Activated T-cell treated with anti-CD3 and anti-CD28 coated beads for 24 hours (primary cell): ENCODE measurements at regions not wholly inside any gene's neighbourhood (a gene's known extent, or its start where the extent isn't known, plus 50 kb on each side); places are given as distances from the start of the nearest gene placed in this dataset.

Experiments
- DNase-seq: peaks from one replicate; pipeline ENCODE4 v3.0.0-alpha.2; 2020; ENCODE audit warnings: low read depth

DNA sequence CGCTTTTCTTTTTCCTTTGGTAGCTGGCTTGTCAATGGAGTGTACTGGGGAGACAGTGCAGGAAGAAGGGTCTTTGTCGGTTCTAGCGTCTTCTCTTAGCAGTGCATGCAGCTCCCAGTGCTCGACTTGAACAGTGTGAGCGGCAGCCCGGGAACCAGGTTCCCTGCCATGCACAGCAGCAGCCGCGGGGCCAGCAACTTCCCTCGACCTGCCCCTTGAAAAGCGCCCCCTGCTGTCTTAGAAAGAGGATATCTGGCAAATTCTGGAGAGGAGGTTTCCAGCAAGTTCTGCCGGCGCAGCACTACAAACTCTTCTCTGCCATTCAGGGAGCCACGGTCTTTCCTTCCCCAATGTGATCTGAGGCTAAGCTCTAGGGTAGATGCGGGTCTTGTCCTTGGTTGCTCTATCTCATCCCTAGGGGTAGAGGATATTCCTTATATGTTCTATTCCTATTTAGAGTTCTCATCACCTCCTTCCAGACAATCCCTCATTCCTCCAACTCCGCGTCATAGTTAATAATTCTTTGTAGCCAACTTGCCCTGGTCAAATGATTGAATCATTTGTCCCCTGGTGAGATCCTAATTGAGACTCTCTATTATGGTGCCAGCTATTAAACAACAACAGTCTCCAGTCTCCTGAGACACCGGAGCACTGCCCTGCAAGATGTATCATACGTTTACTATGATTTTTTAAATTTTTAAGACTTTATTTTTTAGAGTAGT is 451.3 kb downstream of the PMP22 start:
- DNase-seq: no peak

DNA sequence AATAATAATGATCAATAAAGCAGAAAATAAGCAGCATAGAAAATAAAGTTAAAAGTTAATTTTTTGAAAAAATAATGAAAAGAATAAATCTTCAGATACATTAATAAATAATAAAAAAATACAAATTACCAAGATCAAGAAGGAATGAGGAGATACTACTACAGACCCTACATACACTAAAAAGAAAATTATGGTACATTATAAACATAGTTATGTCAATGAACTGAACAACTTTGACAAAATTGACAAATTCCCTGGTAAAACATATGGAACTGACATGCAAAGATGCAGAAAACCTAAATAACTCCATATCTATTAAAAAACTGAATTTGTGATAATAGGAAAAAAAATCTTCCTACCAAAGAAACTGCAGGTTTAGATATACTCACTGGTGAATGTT is 456.7 kb downstream of the PMP22 start:
- DNase-seq: no peak

DNA sequence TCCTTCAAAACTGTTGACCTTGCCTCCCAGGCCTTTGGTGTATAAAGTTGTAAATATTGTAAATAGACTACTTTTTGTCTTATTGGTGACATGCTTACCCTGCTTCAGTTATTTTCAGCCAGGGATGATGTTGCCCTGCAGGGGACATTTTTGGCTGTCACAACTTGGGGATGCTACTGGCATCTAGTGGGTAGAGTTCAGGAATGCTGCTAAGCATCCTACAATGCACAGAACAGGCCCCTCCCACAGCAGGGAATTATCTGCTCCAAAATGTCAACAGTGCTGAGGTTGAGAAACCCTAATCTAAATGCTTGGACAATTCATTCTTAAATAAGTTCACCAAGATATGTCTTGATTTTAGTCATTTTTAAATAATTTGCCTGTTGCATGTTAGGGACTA is 459.8 kb downstream of the PMP22 start:
- no peak for DNase-seq

DNA sequence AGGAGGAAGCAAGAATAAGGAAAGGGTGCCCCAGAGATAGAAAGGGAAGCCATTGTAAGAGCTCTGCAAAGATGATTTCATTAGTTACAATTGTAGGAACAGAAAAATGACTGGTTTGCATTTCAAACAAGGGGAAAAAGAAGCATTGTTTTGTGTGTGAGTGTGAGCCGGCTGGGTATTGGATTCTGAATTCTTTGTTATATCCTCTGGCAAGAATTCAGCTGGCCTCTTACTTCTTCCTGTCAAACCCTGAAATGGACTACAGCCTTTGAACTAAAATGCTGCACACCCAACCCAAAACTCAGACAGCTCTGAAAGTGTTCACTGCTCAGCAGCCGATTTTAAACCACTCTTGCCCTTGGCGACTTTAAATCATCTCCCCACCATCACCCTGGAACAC is 461.3 kb downstream of the PMP22 start:
- DNase-seq: no peak

DNA sequence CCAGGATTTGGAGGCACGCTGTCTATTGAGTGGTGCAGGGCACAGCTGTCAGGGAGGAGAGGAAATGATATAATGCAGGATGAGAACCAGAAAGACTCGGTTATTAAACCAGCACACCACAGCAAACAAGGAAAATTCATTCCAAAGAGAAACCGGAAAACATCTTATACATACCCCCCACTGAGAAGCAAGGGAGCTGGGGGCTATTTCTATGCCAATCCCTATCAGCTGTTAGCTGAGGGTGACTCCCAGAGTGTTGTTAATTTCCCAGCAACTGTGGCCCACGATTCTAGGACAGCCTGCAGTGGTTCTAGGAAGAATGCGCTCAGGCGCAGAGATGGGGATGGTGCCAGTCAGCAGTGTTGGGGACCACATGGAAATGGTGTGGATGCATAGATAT is 467.3 kb downstream of the PMP22 start:
- DNase-seq: no peak

DNA sequence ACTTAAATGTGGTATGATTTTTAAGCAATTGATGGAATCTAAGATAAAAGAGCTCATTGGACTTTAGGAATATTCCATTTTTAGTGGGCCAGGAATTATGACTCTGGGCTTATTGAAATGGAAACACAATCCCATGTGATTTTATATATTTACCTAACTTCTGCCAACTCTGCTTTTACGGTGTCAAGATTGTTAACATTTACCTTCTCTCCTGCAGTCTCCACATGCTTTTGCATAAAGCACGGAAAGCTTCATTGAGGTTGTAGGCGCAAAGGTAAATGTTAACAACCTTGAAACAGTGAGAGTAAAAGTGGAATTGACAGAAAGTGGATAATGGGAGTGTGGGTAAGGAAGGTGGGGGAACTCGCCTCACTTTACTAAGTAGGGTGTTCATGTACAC is 468.1 kb downstream of the PMP22 start:
- DNase-seq: no peak

DNA sequence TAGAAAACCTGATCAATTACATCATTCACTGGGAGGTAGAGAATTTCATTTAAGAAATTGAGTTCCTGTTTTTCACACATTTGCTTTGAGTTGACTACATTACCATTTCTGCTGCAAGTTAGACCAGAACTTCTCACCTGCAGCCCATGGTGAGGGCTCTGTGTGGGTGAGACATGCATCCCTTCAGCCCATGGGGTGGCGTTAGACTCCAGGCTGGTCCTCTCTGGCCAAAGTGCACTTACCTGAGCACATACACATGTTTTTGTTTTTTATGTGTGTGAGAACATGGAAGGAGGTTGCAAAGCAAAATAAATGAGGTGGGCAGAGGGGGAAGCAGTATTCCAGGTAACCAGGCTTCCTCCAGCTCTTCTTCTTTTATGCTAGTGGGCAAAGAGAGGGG is 470.2 kb downstream of the PMP22 start:
- no peak for DNase-seq

DNA sequence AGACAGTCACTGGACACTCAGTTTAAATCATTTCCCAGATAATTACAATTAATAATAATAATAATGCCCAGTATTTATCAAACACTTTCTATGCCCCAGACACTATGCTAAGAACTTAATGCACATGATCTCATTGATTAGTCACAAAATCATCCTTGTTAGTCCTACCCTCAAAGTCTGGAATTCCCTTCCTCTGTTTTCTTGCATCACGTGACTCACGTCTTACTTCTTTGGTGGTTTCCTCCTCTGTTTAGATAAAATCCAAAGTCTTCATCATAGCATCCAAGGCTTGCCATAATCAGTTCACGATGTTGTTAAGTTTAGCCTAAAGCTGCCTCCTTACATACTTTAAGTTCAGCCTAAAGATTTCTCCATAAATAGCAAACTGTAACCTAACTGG is 471.9 kb downstream of the PMP22 start:
- DNase-seq: no peak

DNA sequence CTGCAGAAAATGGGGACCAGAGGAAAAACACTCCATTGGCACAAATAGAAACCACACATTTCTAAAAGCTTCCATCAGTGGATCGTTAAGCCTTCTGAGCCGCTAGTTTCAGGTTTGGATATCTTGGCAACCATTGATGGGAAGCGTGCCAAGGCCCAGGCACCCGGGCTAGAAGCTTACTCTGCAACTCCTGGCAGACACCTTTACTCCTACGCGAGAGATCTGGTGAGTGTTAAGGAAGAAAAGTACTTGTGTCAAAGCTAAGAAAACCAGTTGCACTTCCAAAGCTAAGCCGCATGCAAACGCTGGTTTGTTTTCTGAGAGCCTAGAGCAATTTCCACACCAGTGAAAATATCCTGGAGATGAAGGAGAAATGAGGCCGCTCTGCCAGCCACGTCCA is 472.4 kb downstream of the PMP22 start:
- DNase-seq: no peak

DNA sequence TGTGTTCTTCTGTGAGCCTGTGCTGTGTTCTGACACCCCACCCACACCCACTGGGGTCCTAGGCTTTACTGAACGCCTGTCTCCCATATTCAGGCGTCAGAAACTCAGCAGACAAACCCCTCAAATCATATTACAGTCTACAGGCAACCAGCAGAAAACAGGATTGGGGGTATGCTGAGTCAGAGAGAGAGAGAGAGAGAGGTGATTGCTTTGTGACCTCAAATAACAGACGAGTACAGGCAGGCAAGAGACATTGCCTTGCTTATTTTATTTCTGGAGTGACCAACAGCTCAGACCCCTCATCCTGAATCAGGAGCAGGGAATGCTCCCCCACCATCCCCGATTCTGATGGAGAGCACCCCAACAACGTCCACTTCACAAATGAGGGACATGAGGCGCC is 473.9 kb downstream of the PMP22 start:
- DNase-seq: no peak

DNA sequence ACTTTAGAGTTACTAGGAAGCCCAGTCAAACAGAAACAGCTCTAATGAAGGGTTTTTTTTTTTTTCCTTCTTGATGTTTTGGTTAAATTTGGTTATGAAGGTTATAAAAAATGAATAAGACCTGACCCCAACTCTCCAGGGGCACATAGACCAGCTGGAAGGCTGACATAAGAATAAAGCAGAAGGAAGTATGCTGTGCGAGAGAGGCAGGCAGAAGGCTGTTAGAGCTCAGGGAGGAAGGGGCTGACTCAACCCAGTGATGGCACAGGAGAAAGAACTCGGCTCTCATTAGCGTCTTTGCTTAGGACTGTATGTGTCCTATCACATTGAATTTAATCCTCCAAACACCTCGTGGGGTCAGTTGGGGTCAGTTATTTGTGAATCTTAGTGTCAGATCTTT is 474.6 kb downstream of the PMP22 start:
- DNase-seq: no peak

DNA sequence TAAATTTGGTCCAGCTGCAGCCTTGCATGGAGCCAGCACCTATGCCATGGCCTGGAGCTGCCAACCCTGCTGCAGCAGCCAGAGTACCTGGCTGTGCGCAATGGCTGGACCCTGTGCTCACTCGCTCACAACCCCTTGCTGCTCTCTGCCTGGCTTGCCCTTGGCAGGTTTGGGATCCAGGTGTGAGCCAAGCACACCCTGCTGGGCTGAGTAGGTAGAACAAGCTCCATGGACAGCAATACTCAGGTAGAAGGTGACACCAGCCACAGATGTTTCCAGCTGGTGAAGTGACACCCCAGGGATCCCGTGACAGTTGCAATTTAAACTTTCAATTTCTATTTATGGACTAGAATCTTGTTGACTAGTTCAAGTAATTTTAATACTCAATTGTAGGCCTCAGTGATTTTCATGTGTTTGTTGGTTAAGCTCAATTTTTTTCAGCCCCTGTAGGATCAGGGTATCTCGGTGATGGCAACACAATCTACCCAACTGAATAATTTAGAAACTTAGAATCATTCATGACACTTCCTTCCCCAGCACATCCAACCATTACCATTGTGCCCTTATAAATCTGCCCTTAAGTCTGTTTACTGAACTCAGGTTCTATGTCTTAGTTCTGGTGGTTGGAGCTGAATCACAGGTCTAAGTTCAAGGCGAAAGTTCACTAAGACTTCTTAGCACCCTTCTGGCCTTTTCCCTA is 480.0 kb downstream of the PMP22 start:
- DNase-seq: peak; percentile 4

DNA sequence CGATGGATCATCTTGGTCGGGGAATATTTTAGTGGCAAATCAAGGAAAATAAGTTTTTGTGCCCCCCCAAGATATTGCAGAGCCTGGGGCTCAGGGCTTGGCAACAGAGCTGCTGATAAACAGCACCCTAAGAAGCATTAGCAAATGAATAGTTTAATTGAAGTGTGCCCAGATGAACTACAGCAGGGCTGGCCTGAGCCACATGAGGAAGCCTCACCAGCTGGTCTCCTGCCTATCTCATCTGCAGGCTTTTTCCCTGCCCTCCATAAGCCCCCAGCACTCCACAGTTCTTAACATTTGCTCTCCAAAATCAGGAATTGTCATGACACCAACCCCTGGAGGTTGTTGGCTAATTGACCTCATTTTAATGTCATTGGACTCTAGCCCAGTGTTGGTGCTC is 480.2 kb downstream of the HS3ST3B1 start:
- DNase-seq: no peak

DNA sequence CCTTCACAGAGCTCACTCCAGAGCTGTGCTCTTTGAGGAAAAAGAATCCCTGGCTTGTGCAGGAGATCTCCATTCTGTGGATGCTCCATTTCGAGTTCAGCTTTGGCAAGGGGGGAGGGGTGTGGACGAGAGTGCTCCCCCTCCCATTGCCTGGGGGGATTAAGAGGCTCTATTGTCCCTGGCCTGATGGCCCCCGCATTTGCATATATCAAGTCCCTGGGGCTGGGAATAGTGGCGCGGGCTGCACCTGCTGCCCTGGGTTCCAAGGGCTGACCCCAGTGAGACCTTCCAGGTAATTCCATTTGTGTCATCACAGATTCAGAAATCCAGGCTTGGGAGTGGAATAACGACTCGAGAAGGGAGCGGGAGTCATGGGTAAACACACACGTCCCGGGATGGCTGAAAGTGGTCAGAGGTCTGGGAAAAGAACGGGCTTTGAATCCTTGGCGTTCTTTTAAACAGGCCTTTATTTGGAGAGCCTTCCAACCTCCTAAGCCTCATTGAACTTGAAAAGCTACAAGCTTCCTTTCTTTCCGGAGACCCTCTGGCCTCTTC is 479.3 kb downstream of the HS3ST3B1 start:
- no peak for DNase-seq

DNA sequence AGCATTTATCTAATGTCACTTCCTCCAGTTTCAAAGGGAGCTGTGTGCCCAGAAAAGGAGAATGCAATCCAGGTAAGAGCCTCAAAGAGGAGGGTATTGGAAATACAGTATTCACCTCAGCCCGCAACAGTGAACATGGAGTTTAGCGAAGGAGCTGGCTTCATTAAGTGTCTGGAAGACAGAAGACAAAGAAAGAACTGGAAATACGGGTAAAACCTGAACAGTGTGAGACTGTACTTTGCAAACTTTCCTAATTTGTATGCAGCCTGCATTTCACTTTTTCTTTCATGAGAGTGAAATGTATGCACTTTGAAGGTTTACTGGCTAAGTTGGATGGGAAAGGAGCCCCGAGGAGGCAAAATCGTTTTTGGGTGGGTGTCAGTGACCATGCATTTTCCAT is 478.4 kb downstream of the HS3ST3B1 start:
- no peak for DNase-seq

DNA sequence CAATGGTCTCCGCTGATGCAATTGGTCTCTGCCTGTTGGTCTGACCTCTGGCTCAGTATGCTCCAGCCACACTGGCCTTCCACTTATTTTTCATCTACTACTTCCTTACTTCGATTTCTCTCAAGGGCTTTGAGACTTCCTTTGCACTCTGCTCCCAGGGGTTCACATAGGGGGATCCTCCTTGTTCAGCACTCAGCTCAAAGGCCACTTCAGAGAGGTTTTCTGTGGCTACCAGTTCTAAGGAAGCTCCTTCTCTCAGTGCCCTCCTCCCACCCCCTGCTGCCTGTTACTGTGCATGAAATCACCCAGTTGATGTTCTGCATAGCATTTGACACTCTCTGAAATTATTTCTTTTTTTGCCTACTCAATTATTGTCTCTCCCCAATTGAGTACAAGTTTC is 476.4 kb downstream of the HS3ST3B1 start:
- DNase-seq: no peak

DNA sequence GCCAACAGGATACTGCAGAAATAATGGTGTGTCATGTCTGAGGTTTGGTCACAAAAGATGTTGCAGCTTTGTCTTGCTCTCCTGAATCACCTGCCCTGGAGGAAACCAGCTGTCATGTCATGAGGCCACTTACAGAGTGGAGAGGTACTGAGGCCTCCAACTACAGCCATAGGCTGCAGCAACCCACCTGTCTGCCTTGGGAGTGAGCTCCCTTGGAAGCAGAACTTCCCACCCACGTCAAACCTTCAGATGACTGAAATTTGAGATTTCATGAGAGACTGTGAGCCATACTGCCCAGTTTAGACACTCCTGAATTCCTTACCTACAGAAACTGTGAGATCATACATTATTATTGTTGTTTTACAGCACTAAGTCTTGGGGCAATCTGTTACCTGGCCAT is 475.9 kb downstream of the HS3ST3B1 start:
- no peak for DNase-seq

DNA sequence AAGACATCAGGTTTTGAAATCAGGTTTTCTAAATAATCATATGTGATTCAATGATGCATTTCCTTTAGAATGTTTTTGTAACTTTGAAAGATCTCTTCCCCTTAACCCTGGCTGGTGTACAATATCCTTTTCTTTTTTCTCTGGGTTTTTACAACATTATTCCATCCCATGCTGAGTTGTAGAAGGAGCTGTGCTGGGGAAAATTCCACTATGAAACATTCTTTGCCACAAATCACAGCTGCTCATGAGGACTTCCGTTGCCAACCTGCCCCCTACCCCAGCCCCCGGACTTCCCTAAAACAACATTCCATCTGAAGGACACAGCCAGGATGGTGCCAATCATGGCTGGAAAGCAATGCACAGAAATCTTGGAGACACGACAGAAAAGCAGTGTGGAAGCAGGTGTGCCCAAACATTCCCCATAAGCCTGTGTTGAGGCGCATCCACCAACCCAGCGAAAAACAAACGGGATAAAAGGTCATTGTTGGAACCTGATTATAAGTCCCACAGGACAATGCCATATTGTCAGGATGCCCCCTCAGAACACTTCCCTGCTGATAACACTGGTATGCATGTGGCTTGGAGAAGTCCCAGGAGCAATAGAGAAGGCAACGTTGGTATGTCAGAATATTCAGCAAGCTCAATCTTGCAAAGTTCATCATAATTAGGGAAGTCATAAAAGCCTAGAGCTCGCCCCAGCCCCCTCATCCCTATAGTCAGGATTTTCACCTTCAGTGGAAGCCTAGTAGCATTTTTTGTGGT is 475.0 kb downstream of the HS3ST3B1 start:
- no peak for DNase-seq

DNA sequence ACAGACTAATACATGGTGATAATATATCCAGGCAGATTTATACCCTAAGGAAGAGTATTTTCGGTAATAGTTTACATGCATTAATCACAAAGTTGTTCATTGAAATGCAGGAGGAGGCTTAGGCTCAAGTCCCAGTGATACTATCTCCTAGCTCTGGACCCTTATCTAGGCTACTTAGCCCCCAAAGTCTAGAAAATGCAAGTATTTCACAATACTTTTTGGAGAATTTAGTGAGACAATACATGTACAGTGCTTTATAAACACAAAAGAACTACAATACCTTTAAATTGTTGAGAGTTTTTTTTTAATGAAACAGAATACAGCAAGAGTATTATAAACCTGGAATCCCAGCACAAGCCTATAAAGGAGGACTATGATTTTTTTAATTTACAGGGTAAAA is 473.9 kb downstream of the HS3ST3B1 start:
- no peak for DNase-seq

DNA sequence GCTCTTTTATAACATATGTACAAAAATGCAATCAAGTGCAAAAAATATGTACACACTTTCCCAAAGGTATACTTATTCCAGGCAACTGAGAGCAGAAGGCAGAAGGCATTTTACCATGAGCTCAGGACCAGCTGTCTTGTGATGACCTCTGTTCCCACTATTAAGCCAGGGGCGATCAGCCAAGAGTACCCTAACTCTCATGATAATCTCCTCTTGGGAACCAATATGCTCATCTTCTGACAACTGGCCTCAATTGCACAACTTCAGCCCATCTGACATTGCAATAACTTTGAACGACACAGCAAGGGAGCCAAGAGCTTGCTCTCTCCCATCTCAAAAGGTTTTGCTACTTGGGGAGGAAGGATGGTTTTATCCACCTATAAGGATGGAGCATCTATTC is 471.9 kb downstream of the HS3ST3B1 start:
- DNase-seq: no peak

DNA sequence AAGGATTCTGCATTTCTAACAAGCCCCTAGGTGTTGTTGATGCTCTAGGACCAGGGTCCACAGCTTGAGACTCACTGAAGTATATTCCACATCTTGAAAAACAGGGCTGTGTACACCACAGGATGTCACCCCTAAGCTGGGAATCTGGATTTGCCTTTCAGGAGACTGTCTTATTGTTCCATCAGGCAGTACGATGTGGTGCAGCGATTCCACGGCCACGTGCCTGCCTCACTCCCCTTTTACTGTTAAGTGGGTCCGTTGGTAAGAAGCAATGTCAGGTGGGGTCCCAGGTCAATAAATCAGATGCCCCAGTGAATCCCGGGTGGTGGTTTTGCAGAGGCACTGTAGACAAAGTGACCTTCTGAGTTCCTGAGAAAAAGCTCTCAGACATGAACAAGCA is 470.7 kb downstream of the HS3ST3B1 start:
- DNase-seq: no peak

DNA sequence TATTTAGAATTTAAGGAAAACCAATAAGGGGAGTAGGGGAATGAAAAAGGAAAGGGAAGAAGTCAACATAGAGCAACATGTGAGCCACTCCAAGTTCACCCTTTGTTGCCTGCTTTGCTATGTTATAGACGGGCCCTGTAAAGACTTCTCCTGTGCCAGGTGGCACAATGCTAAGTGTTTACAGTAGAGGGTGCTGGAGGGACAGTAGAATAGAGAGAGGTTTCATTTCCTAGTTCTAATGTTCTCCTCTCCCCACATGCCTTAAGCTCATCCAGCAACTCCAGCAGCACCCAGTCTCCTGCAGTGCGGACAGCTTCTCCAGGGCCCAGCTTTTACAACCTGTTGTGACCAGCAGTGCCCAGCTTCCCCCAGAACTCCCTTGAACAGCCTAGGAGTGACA is 468.0 kb downstream of the HS3ST3B1 start:
- DNase-seq: no peak
